AG04450 (cell line): ENCODE measurements at regions not wholly inside any gene's neighbourhood (a gene's known extent, or its start where the extent isn't known, plus 50 kb on each side); places are given as distances from the start of the nearest gene placed in this dataset.
"Not testable (repeated sequence)": the region's sequence is repeated elsewhere in the genome, so short reads cannot be mapped to it uniquely, and the experiment has no call there.

Source experiments
- CTCF ChIA-PET: fragments of 300-600, 350-600 bp; formaldehyde crosslinking; extraction: SDS; loops from one replicate; lab custom pipeline; 2022; ENCODE audit warnings: antibody characterized with exemption, inconsistent platforms; lab: Charles Lee
- POLR2A ChIA-PET: fragments of 350-600 bp; formaldehyde crosslinking; extraction: SDS; loops from one replicate; lab custom pipeline; 2021; ENCODE audit warnings: antibody characterized with exemption, inconsistent platforms; lab: Yijun Ruan, JAX
- DNase-seq: peaks from one replicate; pipeline ENCODE4 v3.0.0-alpha.2; 2011; ENCODE audit warnings: low read depth, low spot score
- H3K27ac ChIP-seq: one replicate; pipeline ENCODE4 v1.5.1; 2012; ENCODE audit warnings: low read depth, low read length, control low read depth
- H3K27me3 ChIP-seq: one replicate; pipeline ENCODE4 v1.6.0; 2012; ENCODE audit warnings: low read length; ENCODE audit not compliant: control insufficient read depth, insufficient read depth
- H3K4me3 ChIP-seq: 2 replicates; pipeline ENCODE4 v1.5.1; 2011; ENCODE audit warnings: mild to moderate bottlenecking, low read depth, low read length, control low read depth
- H3K9me3 ChIP-seq: 2 replicates; pipeline ENCODE4 v1.5.1; 2012; ENCODE audit warnings: low read length; ENCODE audit not compliant: control insufficient read depth, insufficient read depth
- TF ChIP-seq, protein P1 (sequence below): IDR thresholded peaks from 2 replicates; pipeline ENCODE4 v1.5.1; 2011; ENCODE audit warnings: low read depth, low read length, control low read depth, inconsistent platforms

GRCh38 chr12:105887131-105887530 lies 251.6 kb downstream of the NUAK1 start:
- ChIA-PET CTCF (no interaction called here), POLR2A (no interaction called here)
- no peak for DNase-seq
- TF ChIP-seq, protein P1, sequence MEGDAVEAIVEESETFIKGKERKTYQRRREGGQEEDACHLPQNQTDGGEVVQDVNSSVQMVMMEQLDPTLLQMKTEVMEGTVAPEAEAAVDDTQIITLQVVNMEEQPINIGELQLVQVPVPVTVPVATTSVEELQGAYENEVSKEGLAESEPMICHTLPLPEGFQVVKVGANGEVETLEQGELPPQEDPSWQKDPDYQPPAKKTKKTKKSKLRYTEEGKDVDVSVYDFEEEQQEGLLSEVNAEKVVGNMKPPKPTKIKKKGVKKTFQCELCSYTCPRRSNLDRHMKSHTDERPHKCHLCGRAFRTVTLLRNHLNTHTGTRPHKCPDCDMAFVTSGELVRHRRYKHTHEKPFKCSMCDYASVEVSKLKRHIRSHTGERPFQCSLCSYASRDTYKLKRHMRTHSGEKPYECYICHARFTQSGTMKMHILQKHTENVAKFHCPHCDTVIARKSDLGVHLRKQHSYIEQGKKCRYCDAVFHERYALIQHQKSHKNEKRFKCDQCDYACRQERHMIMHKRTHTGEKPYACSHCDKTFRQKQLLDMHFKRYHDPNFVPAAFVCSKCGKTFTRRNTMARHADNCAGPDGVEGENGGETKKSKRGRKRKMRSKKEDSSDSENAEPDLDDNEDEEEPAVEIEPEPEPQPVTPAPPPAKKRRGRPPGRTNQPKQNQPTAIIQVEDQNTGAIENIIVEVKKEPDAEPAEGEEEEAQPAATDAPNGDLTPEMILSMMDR = no peak
- Histone ChIP-seq H3K27me3 (no peaks in the 10 kb centered on the region), H3K27ac (no peak overlapping the region), H3K9me3 (no peaks in the 10 kb centered on the region), H3K4me3 (no peak overlapping the region)

- Histone ChIP-seq H3K27ac (no peak overlapping the region), H3K9me3 (no peaks in the 10 kb centered on the region), H3K4me3 (no peak overlapping the region), H3K27me3 (no peaks in the 10 kb centered on the region)
- no peak for DNase-seq
- ChIA-PET CTCF (no interaction called here), POLR2A (no interaction called here)
- TF ChIP-seq, protein P1 = no peak
These were observed 250.1 kb downstream of the NUAK1 start for GRCh38 chr12:105888696-105889095.

DNA sequence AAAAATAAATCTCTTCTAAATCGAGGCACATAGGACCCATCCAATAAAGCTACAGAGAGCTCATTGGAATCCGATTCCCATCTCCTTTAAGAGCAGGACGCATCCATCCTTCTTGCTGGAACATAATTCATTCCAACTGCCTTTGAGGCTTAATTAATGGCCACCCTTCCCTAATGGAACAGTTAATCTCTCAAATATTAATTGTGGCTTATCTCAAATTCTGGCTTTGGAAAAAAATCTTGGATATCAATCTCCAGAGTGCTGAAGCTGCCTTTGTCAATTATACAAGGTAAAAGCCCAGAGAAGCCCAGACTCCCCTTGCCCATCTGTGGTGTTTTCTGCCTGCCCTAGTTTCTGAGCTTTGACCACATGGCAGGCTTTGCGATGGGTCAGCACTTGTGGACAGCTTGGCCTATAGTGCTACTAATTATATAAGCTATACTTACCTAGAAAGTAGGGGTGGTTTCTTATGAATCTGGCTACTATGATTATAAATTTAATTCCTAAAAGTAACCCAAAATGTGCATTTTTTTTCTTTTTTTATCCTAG lies 246.3 kb downstream of the NUAK1 start:
- no peaks in the 10 kb centered on the region for H3K27me3 ChIP-seq
- DNase-seq = no peak
- no peak overlapping the region for H3K4me3 ChIP-seq
- H3K27ac ChIP-seq = no peak overlapping the region
- POLR2A ChIA-PET = interaction anchor here (0.7 kb wide), 1 partner anchor 107 kb away, joined by 3 read pairs; no protein-coding TSS in a partner anchor
- TF ChIP-seq, protein P1 = no peak
- CTCF ChIA-PET = interaction anchor here (0.7 kb wide), 1 partner anchor 332 kb away, joined by 3 read pairs; no protein-coding TSS in a partner anchor
- H3K9me3 ChIP-seq = no peaks in the 10 kb centered on the region

DNA sequence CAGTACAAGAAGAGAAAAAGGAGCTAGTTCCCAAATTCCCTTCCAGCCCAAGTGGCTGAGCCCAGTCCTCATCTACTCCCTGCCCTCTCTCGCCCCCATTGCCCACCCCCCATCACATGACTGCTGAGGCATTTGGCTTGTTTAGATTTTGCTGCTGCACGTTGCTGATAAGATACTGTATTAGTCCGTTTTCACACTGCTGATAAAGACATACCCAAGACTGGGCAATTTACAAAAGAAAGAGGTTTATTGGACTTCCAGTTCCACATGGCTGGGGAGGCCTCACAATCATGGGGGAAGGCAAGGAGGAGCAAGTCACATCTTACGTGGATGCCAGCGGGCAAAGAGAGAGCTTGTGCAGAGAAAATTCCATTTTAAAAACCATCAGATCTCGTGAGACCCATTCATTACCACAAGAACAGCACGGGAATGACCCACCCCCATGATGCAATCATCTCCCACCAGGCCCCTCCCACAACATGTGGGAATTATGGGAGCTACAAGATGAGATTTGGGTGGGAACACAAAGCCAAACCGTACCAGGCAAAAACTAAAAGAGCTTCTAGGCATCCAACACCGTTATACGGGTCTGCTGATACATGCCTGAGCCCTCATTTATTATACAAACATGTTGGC lies 243.4 kb downstream of the NUAK1 start:
- POLR2A ChIA-PET, H3K27me3 ChIP-seq, DNase-seq, H3K4me3 ChIP-seq, H3K9me3 ChIP-seq, CTCF ChIA-PET, H3K27ac ChIP-seq: not testable (repeated sequence)

- CTCF ChIA-PET = no interaction called here
These were observed 241.4 kb downstream of the NUAK1 start for GRCh38 chr12:105897311-105897725.

DNA sequence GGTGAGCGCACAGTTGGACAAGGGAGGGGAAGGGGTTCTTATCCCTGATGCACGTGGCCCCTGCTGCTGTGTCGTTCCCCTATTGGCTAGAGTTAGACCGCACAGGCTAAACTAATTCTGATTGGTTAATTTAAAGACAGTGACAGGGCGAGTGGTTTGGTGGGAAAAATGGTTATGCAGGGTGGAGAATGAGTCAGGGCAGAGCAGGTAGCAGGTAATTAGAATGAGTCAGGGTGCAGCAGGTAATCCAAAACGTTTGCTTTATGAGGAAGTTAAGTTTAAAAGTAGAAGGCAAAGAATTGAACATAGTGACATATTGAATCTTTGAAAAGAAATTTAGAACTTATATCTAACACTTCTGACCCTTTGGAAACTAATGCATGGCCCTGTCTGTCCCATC lies 240.5 kb downstream of the NUAK1 start:
- CTCF ChIA-PET, H3K9me3 ChIP-seq, POLR2A ChIA-PET, H3K4me3 ChIP-seq, H3K27me3 ChIP-seq, H3K27ac ChIP-seq, DNase-seq: not testable (repeated sequence)

More at GRCh38 chr12:105897311-105897725, 241.4 kb downstream of the NUAK1 start:
- no peak overlapping the region for H3K4me3 ChIP-seq
- no peaks in the 10 kb centered on the region for H3K27me3 ChIP-seq
- TF ChIP-seq, protein P1 = no peak
- no peaks in the 10 kb centered on the region for H3K9me3 ChIP-seq
- POLR2A ChIA-PET = no interaction called here
- no peak for DNase-seq
- H3K27ac ChIP-seq = no peak overlapping the region
